ENCODE measurements at regions not wholly inside any gene's neighbourhood (a gene's known extent, or its start where the extent isn't known, plus 50 kb on each side); places are given as distances from the start of the nearest gene placed in this dataset.

DNA sequence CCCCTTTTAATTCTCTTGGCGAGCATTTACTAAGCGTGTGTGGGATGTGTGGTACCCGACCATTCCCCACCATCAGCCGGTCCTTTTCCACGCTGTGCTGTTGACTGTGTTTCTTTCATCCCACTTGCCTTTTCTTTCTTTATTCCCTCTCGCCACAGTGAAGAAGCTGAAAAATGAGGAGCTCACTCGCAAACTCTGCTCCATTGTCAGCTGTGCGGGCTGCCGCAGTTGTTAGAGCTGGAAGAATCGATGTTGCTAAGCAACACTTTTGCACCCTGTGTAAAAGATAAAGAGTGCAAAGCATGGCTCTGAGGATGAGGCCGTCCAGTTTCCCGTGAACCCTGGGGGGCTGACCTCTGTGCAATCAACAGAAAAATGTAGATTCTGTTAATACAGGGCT, 203.1 kb upstream of the NEBL start:
- H3K4me3 ChIP-seq (ENCODE audit: low read depth, low read length), result no peak overlapping the region
- TF ChIP-seq CTCF (IDR thresholded peaks at IDR 0.05; ENCODE audit: control insufficient read depth, extremely low read depth, insufficient read depth), result no peak
- DNase-seq (ENCODE audit: low read depth), result no peak

- no peak overlapping the region for H3K4me3 ChIP-seq (ENCODE audit: low read depth, low read length)
- TF ChIP-seq CTCF (IDR thresholded peaks at IDR 0.05; ENCODE audit: control insufficient read depth, extremely low read depth, insufficient read depth), result no peak
- no peak for DNase-seq (ENCODE audit: low read depth)
Observed at GRCh38 chr10:21099291-21100062, 202.4 kb upstream of the NEBL start.

DNA sequence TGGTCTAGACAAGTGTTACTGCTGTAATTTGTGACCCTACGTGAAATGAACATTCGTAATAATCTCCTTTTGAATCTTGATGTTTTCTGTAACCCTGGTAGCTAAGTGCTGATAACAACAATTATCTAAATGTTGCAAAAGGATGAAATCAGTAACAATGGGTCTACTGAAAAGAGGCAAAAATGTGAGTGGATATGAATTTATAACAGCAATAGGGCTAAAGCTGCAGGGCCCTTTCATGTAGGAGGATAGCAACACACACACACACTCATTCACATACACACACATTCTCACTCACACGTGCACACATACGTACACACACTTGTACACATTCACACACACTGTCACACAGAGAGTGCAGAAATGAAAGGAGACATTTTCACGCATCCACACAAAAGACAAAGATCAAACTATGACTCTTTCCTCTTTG, 200.8 kb upstream of the NEBL start:
- DNase-seq (ENCODE audit: low read depth), result no peak
- no peak overlapping the region for H3K4me3 ChIP-seq (ENCODE audit: low read depth, low read length)
- TF ChIP-seq CTCF (IDR thresholded peaks at IDR 0.05; ENCODE audit: control insufficient read depth, extremely low read depth, insufficient read depth), result no peak

- no peak overlapping the region for H3K4me3 ChIP-seq (ENCODE audit: low read depth, low read length)
- DNase-seq (ENCODE audit: low read depth), result no peak
- no peak for TF ChIP-seq CTCF (IDR thresholded peaks at IDR 0.05; ENCODE audit: control insufficient read depth, extremely low read depth, insufficient read depth)
Observed at GRCh38 chr10:21095494-21096055, 198.5 kb upstream of the NEBL start.

- no peak for DNase-seq (ENCODE audit: low read depth)
- TF ChIP-seq CTCF (IDR thresholded peaks at IDR 0.05; ENCODE audit: control insufficient read depth, extremely low read depth, insufficient read depth), result no peak
- H3K4me3 ChIP-seq (ENCODE audit: low read depth, low read length), result no peak overlapping the region
Observed at GRCh38 chr10:21095073-21095472, 198.0 kb upstream of the NEBL start.

- TF ChIP-seq CTCF (IDR thresholded peaks at IDR 0.05; ENCODE audit: control insufficient read depth, extremely low read depth, insufficient read depth), result no peak
- H3K4me3 ChIP-seq (ENCODE audit: low read depth, low read length), result no peak overlapping the region
- no peak for DNase-seq (ENCODE audit: low read depth)
Observed at GRCh38 chr10:21092683-21093524, 195.8 kb upstream of the NEBL start.
